ENCODE measurements at regions not wholly inside any gene's neighbourhood (a gene's known extent, or its start where the extent isn't known, plus 50 kb on each side); places are given as distances from the start of the nearest gene placed in this dataset.

GRCh38 chr16:85433477-85433876 lies 179.6 kb upstream of the GSE1 start:
- TF ChIP-seq CTCF (IDR thresholded peaks at IDR 0.05) (no peak), USF1 (IDR thresholded peaks at IDR 0.05; ENCODE audit: borderline replicate concordance, low read depth) (no peak), MAX (IDR thresholded peaks at IDR 0.05; ENCODE audit: low read depth) (no peak), RFX5 (IDR thresholded peaks at IDR 0.05; ENCODE audit: low read length) (no peak), NFIC (IDR thresholded peaks at IDR 0.05; ENCODE audit: borderline replicate concordance) (no peak), EP300 (IDR thresholded peaks at IDR 0.05; ENCODE audit: borderline replicate concordance in 1 of 2, low read depth in 1 of 2, low read length in 1 of 2) (no peak), REST (IDR thresholded peaks at IDR 0.05; ENCODE audit: low read depth, low read length) (no peak), RXRA (IDR thresholded peaks at IDR 0.05; ENCODE audit: borderline replicate concordance, low read depth) (no peak), YY1 (IDR thresholded peaks at IDR 0.05; ENCODE audit: low read depth) (no peak)
